ENCODE measurements at regions not wholly inside any gene's neighbourhood (a gene's known extent, or its start where the extent isn't known, plus 50 kb on each side); places are given as distances from the start of the nearest gene placed in this dataset.

DNA sequence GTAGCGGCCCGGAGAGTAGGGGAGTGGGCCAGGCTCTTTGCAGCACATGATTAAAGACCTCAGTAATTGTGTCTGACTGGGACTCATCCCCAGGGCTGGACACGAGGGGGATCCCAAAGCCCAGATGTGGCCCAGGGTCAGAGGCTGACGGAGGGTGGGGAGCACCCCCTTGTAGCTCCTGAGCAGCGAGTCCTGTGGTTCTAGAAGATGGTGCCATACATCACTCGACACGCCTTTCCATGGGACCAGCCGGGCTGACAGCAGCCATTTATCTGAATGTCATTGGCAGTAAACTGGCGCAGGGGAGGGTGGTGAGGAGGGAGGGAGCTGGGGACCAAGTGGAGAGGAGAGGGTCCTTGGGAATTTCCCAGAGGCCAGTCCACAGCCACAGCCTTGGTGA, 65.1 kb upstream of the FAM222A start:
- H3K36me3 ChIP-seq (ENCODE audit: control insufficient read depth in 2 of 2, extremely low read depth in 1 of 2, insufficient read depth in 2 of 2, low read length in 2 of 2), result no peaks in the 10 kb centered on the region
- no peak overlapping the region for H2AFZ ChIP-seq (ENCODE audit: low read depth, low read length)
- TF ChIP-seq GATA2 (IDR thresholded peaks at IDR 0.05; ENCODE audit: insufficient read depth, insufficient read length, low read depth, low read length), result no peak
- TF ChIP-seq MYC (IDR thresholded peaks at IDR 0.05; ENCODE audit: low read depth, low read length), result no peak
- TF ChIP-seq JUN (IDR thresholded peaks at IDR 0.05; ENCODE audit: borderline replicate concordance, insufficient read depth, insufficient read length, low read depth), result no peak
- TF ChIP-seq EZH2 (IDR thresholded peaks at IDR 0.05; ENCODE audit: borderline replicate concordance, low read depth, low read length, severe bottlenecking), result no peak
- FAIRE-seq, result no peak
- no peaks in the 10 kb centered on the region for H3K79me2 ChIP-seq (ENCODE audit: control insufficient read depth, insufficient read depth, low read length)
- H3K4me3 ChIP-seq (replicated peaks in 1 of 3; ENCODE audit: insufficient read depth in 1 of 3, low read depth in 1 of 3, low read length in 3 of 3), result no peak overlapping the region
- POLR2A ChIA-PET, result no interaction called here
- CTCF ChIA-PET, result interaction anchor here (1.7 kb wide), 1 partner anchor 51 kb away, joined by 5 read pairs; no protein-coding TSS in a partner anchor
- no peak for DNase-seq (ENCODE audit: low read depth, low spot score)
- no TSS peak for BruUV-seq (replicated peaks)
- intact Hi-C loops (cut with micrococcal nuclease) (no loop called here), dilution Hi-C loops (cut with MboI; ENCODE audit: extremely low pct_ligation_motif_present, low sequenced_read_pairs) (no loop called here)
- no peaks in the 10 kb centered on the region for H3K4me1 ChIP-seq (ENCODE audit: control insufficient read depth, extremely low read depth, insufficient read depth, low read length)
- H4K20me1 ChIP-seq (replicated peaks; ENCODE audit: control insufficient read depth, extremely low read depth, insufficient read depth, low read length), result no peaks in the 10 kb centered on the region
- H3K27ac ChIP-seq (ENCODE audit: insufficient read depth, low read depth, low read length), result no peak overlapping the region
- H3K4me2 ChIP-seq (ENCODE audit: insufficient read depth, low read length), result no peak overlapping the region
- peaks cover 2 to 5% of the 10 kb centered on the region in 2 experiments for H3K27me3 ChIP-seq (ENCODE audit: control insufficient read depth in 2 of 2, insufficient read depth in 2 of 2, low read length in 2 of 2)
- H3K9me1 ChIP-seq (replicated peaks; ENCODE audit: control insufficient read depth, extremely low read depth, insufficient read depth, low read length), result no peaks in the 10 kb centered on the region
- no peak overlapping the region for H3K9ac ChIP-seq (replicated peaks; ENCODE audit: extremely low read depth, insufficient read depth, low read length)
- H3K9me3 ChIP-seq (replicated peaks; ENCODE audit: control insufficient read depth, insufficient read depth, low read length), result no peaks in the 10 kb centered on the region

DNA sequence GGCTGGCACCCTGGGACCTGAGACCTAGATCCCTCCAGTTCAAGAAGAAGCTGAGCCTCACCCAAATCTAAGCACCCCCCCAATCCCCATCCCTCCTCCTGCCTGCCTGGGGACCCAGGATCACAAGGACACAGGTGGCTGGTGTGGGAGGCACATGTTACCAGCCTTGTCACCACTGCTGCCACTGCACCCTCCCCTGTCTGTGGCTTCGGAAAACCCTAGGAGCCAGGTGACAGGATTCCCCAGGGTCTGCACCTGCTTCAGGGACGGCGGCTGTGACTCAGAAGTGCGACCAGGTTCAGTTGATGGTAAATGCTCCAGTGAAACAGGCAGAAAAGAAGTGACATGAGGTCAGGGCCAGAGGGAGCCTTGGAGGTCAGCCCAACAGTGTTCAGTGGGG, 62.8 kb upstream of the FAM222A start:
- H3K4me2 ChIP-seq (ENCODE audit: insufficient read depth, low read length), result no peak overlapping the region
- no peaks in the 10 kb centered on the region for H3K4me1 ChIP-seq (ENCODE audit: control insufficient read depth, extremely low read depth, insufficient read depth, low read length)
- no peak overlapping the region for H3K4me3 ChIP-seq (replicated peaks in 1 of 3; ENCODE audit: insufficient read depth in 1 of 3, low read depth in 1 of 3, low read length in 3 of 3)
- no peaks in the 10 kb centered on the region for H3K9me3 ChIP-seq (replicated peaks; ENCODE audit: control insufficient read depth, insufficient read depth, low read length)
- no peaks in the 10 kb centered on the region for H3K36me3 ChIP-seq (ENCODE audit: control insufficient read depth in 2 of 2, extremely low read depth in 1 of 2, insufficient read depth in 2 of 2, low read length in 2 of 2)
- H3K27ac ChIP-seq (ENCODE audit: insufficient read depth, low read depth, low read length), result no peak overlapping the region
- no peaks in the 10 kb centered on the region for H3K79me2 ChIP-seq (ENCODE audit: control insufficient read depth, insufficient read depth, low read length)
- no peak for TF ChIP-seq POLR2A (IDR thresholded peaks at IDR 0.05; ENCODE audit: low read depth, low read length)
- TF ChIP-seq, protein P1, sequence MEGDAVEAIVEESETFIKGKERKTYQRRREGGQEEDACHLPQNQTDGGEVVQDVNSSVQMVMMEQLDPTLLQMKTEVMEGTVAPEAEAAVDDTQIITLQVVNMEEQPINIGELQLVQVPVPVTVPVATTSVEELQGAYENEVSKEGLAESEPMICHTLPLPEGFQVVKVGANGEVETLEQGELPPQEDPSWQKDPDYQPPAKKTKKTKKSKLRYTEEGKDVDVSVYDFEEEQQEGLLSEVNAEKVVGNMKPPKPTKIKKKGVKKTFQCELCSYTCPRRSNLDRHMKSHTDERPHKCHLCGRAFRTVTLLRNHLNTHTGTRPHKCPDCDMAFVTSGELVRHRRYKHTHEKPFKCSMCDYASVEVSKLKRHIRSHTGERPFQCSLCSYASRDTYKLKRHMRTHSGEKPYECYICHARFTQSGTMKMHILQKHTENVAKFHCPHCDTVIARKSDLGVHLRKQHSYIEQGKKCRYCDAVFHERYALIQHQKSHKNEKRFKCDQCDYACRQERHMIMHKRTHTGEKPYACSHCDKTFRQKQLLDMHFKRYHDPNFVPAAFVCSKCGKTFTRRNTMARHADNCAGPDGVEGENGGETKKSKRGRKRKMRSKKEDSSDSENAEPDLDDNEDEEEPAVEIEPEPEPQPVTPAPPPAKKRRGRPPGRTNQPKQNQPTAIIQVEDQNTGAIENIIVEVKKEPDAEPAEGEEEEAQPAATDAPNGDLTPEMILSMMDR (IDR thresholded peaks at IDR 0.05; ENCODE audit: extremely low read depth in 1 of 2, insufficient read depth in 1 of 2, low read depth in 1 of 2, low read length in 2 of 2), result no peak
- no peak for TF ChIP-seq EZH2 (IDR thresholded peaks at IDR 0.05; ENCODE audit: borderline replicate concordance, low read depth, low read length, severe bottlenecking)
- TF ChIP-seq MYC (IDR thresholded peaks at IDR 0.05; ENCODE audit: low read depth, low read length), result no peak
- TF ChIP-seq POLR2AphosphoS5 (IDR thresholded peaks at IDR 0.05; ENCODE audit: insufficient read depth, low read depth, low read length), result no peak
- TF ChIP-seq GATA2 (IDR thresholded peaks at IDR 0.05; ENCODE audit: insufficient read depth, insufficient read length, low read depth, low read length), result no peak
- TF ChIP-seq FOS (IDR thresholded peaks at IDR 0.05; ENCODE audit: borderline replicate concordance, insufficient read depth, low read length), result no peak
- no peak for TF ChIP-seq JUN (IDR thresholded peaks at IDR 0.05; ENCODE audit: borderline replicate concordance, insufficient read depth, insufficient read length, low read depth)
- TF ChIP-seq, protein P2, sequence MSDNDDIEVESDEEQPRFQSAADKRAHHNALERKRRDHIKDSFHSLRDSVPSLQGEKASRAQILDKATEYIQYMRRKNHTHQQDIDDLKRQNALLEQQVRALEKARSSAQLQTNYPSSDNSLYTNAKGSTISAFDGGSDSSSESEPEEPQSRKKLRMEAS (IDR thresholded peaks at IDR 0.05; ENCODE audit: insufficient read depth, insufficient read length), result no peak
- H3K9ac ChIP-seq (replicated peaks; ENCODE audit: extremely low read depth, insufficient read depth, low read length), result no peak overlapping the region
- no peak for FAIRE-seq
- no peaks in the 10 kb centered on the region for H4K20me1 ChIP-seq (replicated peaks; ENCODE audit: control insufficient read depth, extremely low read depth, insufficient read depth, low read length)
- H3K9me1 ChIP-seq (replicated peaks; ENCODE audit: control insufficient read depth, extremely low read depth, insufficient read depth, low read length), result no peaks in the 10 kb centered on the region
- H2AFZ ChIP-seq (ENCODE audit: low read depth, low read length), result no peak overlapping the region
- ChIA-PET POLR2A (no interaction called here), CTCF (no interaction called here)
- dilution Hi-C loops (cut with MboI; ENCODE audit: extremely low pct_ligation_motif_present, low sequenced_read_pairs) (no loop called here), intact Hi-C loops (cut with micrococcal nuclease) (no loop called here)
- no TSS peak for BruUV-seq (replicated peaks)
- no peak for DNase-seq (ENCODE audit: low read depth, low spot score)
- H3K27me3 ChIP-seq (ENCODE audit: control insufficient read depth in 2 of 2, insufficient read depth in 2 of 2, low read length in 2 of 2), result peaks cover 4 to 5% of the 10 kb centered on the region in 2 experiments
